T follicular helper cell (primary cell): ENCODE measurements at regions not wholly inside any gene's neighbourhood (a gene's known extent, or its start where the extent isn't known, plus 50 kb on each side); places are given as distances from the start of the nearest gene placed in this dataset.

ENCODE experiments used
- DNase-seq: peaks from one replicate; pipeline ENCODE4 v3.0.0-alpha.2; 2020; ENCODE audit warnings: low read depth

GRCh38 chr2:12495247-12495868, 221.4 kb upstream of the TRIB2 start:
- DNase-seq: no peak

GRCh38 chr2:12498286-12498685, 218.4 kb upstream of the TRIB2 start:
- no peak for DNase-seq

GRCh38 chr2:12498704-12499103, 218.0 kb upstream of the TRIB2 start:
- no peak for DNase-seq

GRCh38 chr2:12500899-12501298, 215.8 kb upstream of the TRIB2 start:
- no peak for DNase-seq

GRCh38 chr2:12501469-12502158, 215.1 kb upstream of the TRIB2 start:
- peak; percentile 36 for DNase-seq

- DNase-seq: no peak
These were observed 214.0 kb upstream of the TRIB2 start for GRCh38 chr2:12502759-12503158.

GRCh38 chr2:12504443-12504842, 212.3 kb upstream of the TRIB2 start:
- DNase-seq: no peak

- no peak for DNase-seq
These were observed 209.9 kb upstream of the TRIB2 start for GRCh38 chr2:12506846-12507245.

- peak; percentile 20 for DNase-seq
These were observed 209.4 kb upstream of the TRIB2 start for GRCh38 chr2:12507295-12507694.

GRCh38 chr2:12510070-12510469, 206.7 kb upstream of the TRIB2 start:
- no peak for DNase-seq

GRCh38 chr2:12513339-12513738, 203.4 kb upstream of the TRIB2 start:
- DNase-seq: no peak

GRCh38 chr2:12514168-12514567, 202.6 kb upstream of the TRIB2 start:
- no peak for DNase-seq

- no peak for DNase-seq
These were observed 201.9 kb upstream of the TRIB2 start for GRCh38 chr2:12514631-12515437.

- DNase-seq: no peak
These were observed 200.9 kb upstream of the TRIB2 start for GRCh38 chr2:12515871-12516270.

- DNase-seq: no peak
These were observed 183.3 kb upstream of the TRIB2 start for GRCh38 chr2:12533337-12534005.

- DNase-seq: no peak
These were observed 182.0 kb upstream of the TRIB2 start for GRCh38 chr2:12534646-12535263.

- DNase-seq: no peak
These were observed 179.8 kb upstream of the TRIB2 start for GRCh38 chr2:12536976-12537375.

GRCh38 chr2:12538138-12538694, 178.5 kb upstream of the TRIB2 start:
- DNase-seq: no peak

GRCh38 chr2:12539336-12539735, 177.4 kb upstream of the TRIB2 start:
- no peak for DNase-seq

- no peak for DNase-seq
These were observed 176.8 kb upstream of the TRIB2 start for GRCh38 chr2:12539776-12540562.
